ENCODE measurements at regions not wholly inside any gene's neighbourhood (a gene's known extent, or its start where the extent isn't known, plus 50 kb on each side); places are given as distances from the start of the nearest gene placed in this dataset.

DNA sequence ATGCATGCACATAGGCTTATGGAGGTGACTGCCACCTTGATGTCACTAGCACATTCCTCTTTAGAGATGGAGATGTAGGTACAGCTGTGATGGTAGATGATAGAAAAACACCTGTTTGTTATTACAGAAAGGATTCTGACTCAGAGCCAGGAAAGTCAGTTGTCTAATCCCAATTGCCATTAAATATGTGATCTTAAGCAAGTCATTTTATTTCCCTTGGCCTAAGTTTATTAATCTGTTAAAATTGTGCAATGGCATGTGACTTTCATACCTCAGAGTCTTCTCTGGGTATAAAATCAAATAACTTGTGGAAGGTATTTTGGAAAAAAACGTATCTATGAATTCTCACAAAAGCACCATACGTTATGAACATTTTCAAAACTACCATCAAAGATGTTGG, 123.9 kb upstream of the BET1 start:
- Histone ChIP-seq H3K9me3 (ENCODE audit: control insufficient read depth in 2 of 2, insufficient read depth in 1 of 2, low read length in 1 of 2) (no peaks in the 10 kb centered on the region), H3K4me1 (ENCODE audit: control insufficient read depth in 2 of 2, insufficient read depth in 2 of 2, low read length in 2 of 2) (no peaks in the 10 kb centered on the region), H3K27me3 (ENCODE audit: control insufficient read depth in 2 of 2, insufficient read depth in 1 of 2, low read length in 1 of 2) (no peaks in the 10 kb centered on the region), H3K4me3 (ENCODE audit: low read length in 2 of 2) (no peak overlapping the region), H3K27ac (ENCODE audit: low read depth in 1 of 2, low read length in 1 of 2) (no peak overlapping the region), H3K36me3 (ENCODE audit: control insufficient read depth in 2 of 2, insufficient read depth in 2 of 2, low read length in 1 of 2) (no peaks in the 10 kb centered on the region)
- 70% methylated on average over 2 of the region's 2 CpGs for WGBS
- DNase-seq (ENCODE audit: low read depth in 6 of 9, low spot score in 9 of 9) = no peak

DNA sequence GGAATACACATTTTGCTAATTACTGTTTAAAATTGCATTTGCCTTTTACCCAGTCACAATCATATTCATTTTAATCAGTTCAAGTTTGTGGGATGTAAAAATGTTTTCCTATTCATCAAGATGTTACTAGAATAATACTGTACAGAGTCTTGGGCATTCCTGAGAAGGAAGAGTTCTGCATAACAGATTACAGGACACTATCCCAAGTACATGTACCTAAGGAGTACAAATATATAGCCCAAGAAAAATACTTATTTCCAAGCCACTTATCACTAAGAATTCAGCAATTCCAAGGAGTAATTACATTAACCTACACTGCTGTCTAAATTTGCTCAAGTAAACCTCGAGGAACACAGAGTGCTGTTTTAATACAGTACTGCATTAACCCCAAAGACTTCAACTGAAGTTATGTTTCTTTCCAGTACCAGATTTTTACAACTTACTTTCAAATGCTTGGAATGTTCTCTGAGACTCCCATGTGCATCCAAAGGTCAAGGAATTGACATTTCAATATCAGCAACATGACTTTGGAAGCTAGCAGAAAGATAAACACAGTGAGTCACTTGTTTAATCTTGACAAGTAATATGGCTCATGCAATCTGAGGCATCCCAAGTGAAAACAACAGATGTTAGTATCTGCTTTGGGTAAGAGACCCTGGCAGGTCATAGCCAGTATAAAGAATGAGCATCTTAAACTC, 125.4 kb upstream of the BET1 start:
- Histone ChIP-seq H3K36me3 (ENCODE audit: control insufficient read depth in 2 of 2, insufficient read depth in 2 of 2, low read length in 1 of 2) (no peaks in the 10 kb centered on the region), H3K27ac (ENCODE audit: low read depth in 1 of 2, low read length in 1 of 2) (no peak overlapping the region), H3K4me3 (ENCODE audit: low read length in 2 of 2) (no peak overlapping the region), H3K4me1 (ENCODE audit: control insufficient read depth in 2 of 2, insufficient read depth in 2 of 2, low read length in 2 of 2) (no peaks in the 10 kb centered on the region), H3K9me3 (ENCODE audit: control insufficient read depth in 2 of 2, insufficient read depth in 1 of 2, low read length in 1 of 2) (no peaks in the 10 kb centered on the region), H3K27me3 (ENCODE audit: control insufficient read depth in 2 of 2, insufficient read depth in 1 of 2, low read length in 1 of 2) (no peaks in the 10 kb centered on the region)
- DNase-seq (ENCODE audit: low read depth in 6 of 9, low spot score in 9 of 9) = no peak
- 88% methylated on average over 1 of the region's 1 CpG for WGBS

- WGBS = 98% methylated on average over 3 of the region's 3 CpGs
- Histone ChIP-seq H3K27me3 (ENCODE audit: control insufficient read depth in 2 of 2, insufficient read depth in 1 of 2, low read length in 1 of 2) (no peaks in the 10 kb centered on the region), H3K4me3 (ENCODE audit: low read length in 2 of 2) (no peak overlapping the region), H3K36me3 (ENCODE audit: control insufficient read depth in 2 of 2, insufficient read depth in 2 of 2, low read length in 1 of 2) (no peaks in the 10 kb centered on the region), H3K9me3 (ENCODE audit: control insufficient read depth in 2 of 2, insufficient read depth in 1 of 2, low read length in 1 of 2) (no peaks in the 10 kb centered on the region), H3K4me1 (ENCODE audit: control insufficient read depth in 2 of 2, insufficient read depth in 2 of 2, low read length in 2 of 2) (no peaks in the 10 kb centered on the region), H3K27ac (ENCODE audit: low read depth in 1 of 2, low read length in 1 of 2) (no peak overlapping the region)
- no peak for DNase-seq (ENCODE audit: low read depth in 6 of 9, low spot score in 9 of 9)
Measured at GRCh38 chr7:94130716-94131115, 126.6 kb upstream of the BET1 start.

DNA sequence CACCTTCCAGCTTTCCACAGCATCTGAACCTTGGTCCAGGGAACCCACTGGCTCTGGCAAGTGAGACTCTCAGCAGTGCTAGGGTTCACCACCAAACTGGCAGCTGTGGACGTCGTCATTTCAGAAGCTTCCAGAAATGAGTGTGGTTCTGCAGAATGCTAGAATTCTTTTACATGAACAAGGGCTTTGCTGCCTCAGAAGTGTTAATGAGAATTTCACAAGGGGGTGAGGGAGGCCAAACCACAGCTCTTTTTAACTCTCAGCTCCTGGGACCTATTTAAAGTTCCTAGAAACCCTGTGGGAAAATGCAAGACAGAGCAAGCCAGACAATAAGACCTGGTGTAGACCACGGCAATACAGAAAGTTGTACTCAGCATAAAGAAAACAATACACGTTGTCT, 129.3 kb upstream of the BET1 start:
- no peaks in the 10 kb centered on the region for H3K4me1 ChIP-seq (ENCODE audit: control insufficient read depth in 2 of 2, insufficient read depth in 2 of 2, low read length in 2 of 2)
- H3K9me3 ChIP-seq (ENCODE audit: control insufficient read depth in 2 of 2, insufficient read depth in 1 of 2, low read length in 1 of 2) = no peaks in the 10 kb centered on the region
- no peaks in the 10 kb centered on the region for H3K27me3 ChIP-seq (ENCODE audit: control insufficient read depth in 2 of 2, insufficient read depth in 1 of 2, low read length in 1 of 2)
- no peak for DNase-seq (ENCODE audit: low read depth in 6 of 9, low spot score in 9 of 9)
- 68% methylated on average over 4 of the region's 4 CpGs for WGBS
- no peaks in the 10 kb centered on the region for H3K36me3 ChIP-seq (ENCODE audit: control insufficient read depth in 2 of 2, insufficient read depth in 2 of 2, low read length in 1 of 2)
- no peak overlapping the region for H3K27ac ChIP-seq (ENCODE audit: low read depth in 1 of 2, low read length in 1 of 2)
- H3K4me3 ChIP-seq (ENCODE audit: low read length in 2 of 2) = no peak overlapping the region

GRCh38 chr7:94135180-94135579, 131.0 kb upstream of the BET1 start:
- Histone ChIP-seq H3K36me3 (ENCODE audit: control insufficient read depth in 2 of 2, insufficient read depth in 2 of 2, low read length in 1 of 2) (no peaks in the 10 kb centered on the region), H3K27ac (ENCODE audit: low read depth in 1 of 2, low read length in 1 of 2) (no peak overlapping the region), H3K9me3 (ENCODE audit: control insufficient read depth in 2 of 2, insufficient read depth in 1 of 2, low read length in 1 of 2) (no peaks in the 10 kb centered on the region), H3K4me3 (ENCODE audit: low read length in 2 of 2) (no peak overlapping the region), H3K4me1 (ENCODE audit: control insufficient read depth in 2 of 2, insufficient read depth in 2 of 2, low read length in 2 of 2) (no peaks in the 10 kb centered on the region), H3K27me3 (ENCODE audit: control insufficient read depth in 2 of 2, insufficient read depth in 1 of 2, low read length in 1 of 2) (no peaks in the 10 kb centered on the region)
- WGBS = 89% methylated on average over 1 of the region's 1 CpG
- DNase-seq (ENCODE audit: low read depth in 6 of 9, low spot score in 9 of 9) = no peak

GRCh38 chr7:94142281-94142680, 138.1 kb upstream of the BET1 start:
- no peak for DNase-seq (ENCODE audit: low read depth in 6 of 9, low spot score in 9 of 9)
- Histone ChIP-seq H3K36me3 (ENCODE audit: control insufficient read depth in 2 of 2, insufficient read depth in 2 of 2, low read length in 1 of 2) (no peaks in the 10 kb centered on the region), H3K9me3 (ENCODE audit: control insufficient read depth in 2 of 2, insufficient read depth in 1 of 2, low read length in 1 of 2) (no peaks in the 10 kb centered on the region), H3K4me1 (ENCODE audit: control insufficient read depth in 2 of 2, insufficient read depth in 2 of 2, low read length in 2 of 2) (no peaks in the 10 kb centered on the region), H3K27ac (ENCODE audit: low read depth in 1 of 2, low read length in 1 of 2) (no peak overlapping the region), H3K4me3 (ENCODE audit: low read length in 2 of 2) (no peak overlapping the region), H3K27me3 (ENCODE audit: control insufficient read depth in 2 of 2, insufficient read depth in 1 of 2, low read length in 1 of 2) (no peaks in the 10 kb centered on the region)
- WGBS = 83% methylated on average over 2 of the region's 2 CpGs

- no peak for DNase-seq (ENCODE audit: low read depth in 6 of 9, low spot score in 9 of 9)
- Histone ChIP-seq H3K4me1 (ENCODE audit: control insufficient read depth in 2 of 2, insufficient read depth in 2 of 2, low read length in 2 of 2) (no peaks in the 10 kb centered on the region), H3K27ac (ENCODE audit: low read depth in 1 of 2, low read length in 1 of 2) (no peak overlapping the region), H3K9me3 (ENCODE audit: control insufficient read depth in 2 of 2, insufficient read depth in 1 of 2, low read length in 1 of 2) (no peaks in the 10 kb centered on the region), H3K27me3 (ENCODE audit: control insufficient read depth in 2 of 2, insufficient read depth in 1 of 2, low read length in 1 of 2) (no peaks in the 10 kb centered on the region), H3K4me3 (ENCODE audit: low read length in 2 of 2) (no peak overlapping the region), H3K36me3 (ENCODE audit: control insufficient read depth in 2 of 2, insufficient read depth in 2 of 2, low read length in 1 of 2) (no peaks in the 10 kb centered on the region)
- WGBS = 94% methylated on average over 2 of the region's 2 CpGs
Measured at GRCh38 chr7:94145602-94146001, 141.4 kb upstream of the BET1 start.

DNA sequence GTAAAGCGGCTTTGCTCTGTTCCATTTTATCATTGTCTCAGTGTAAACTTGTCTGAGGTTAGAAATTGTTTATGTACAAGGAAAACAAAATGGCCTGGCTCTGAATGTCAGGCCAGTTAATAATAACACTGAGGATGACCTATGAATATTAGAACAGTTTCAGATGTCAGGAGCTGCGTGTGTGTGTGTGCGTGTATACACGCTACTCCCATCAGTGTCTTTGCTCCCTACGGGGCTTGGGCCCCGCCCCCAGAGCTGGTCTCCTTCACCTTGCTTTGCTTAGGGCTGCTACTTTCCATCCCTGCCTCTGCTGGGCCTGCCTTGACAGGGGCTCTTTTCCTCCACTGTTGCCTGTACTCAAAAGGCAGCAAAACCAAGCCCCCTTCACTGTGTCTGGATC, 142.3 kb upstream of the BET1 start:
- Histone ChIP-seq H3K27me3 (ENCODE audit: control insufficient read depth in 2 of 2, insufficient read depth in 1 of 2, low read length in 1 of 2) (no peaks in the 10 kb centered on the region), H3K9me3 (ENCODE audit: control insufficient read depth in 2 of 2, insufficient read depth in 1 of 2, low read length in 1 of 2) (no peaks in the 10 kb centered on the region), H3K4me1 (ENCODE audit: control insufficient read depth in 2 of 2, insufficient read depth in 2 of 2, low read length in 2 of 2) (no peaks in the 10 kb centered on the region), H3K36me3 (ENCODE audit: control insufficient read depth in 2 of 2, insufficient read depth in 2 of 2, low read length in 1 of 2) (no peaks in the 10 kb centered on the region), H3K4me3 (ENCODE audit: low read length in 2 of 2) (no peak overlapping the region), H3K27ac (ENCODE audit: low read depth in 1 of 2, low read length in 1 of 2) (no peak overlapping the region)
- 98% methylated on average over 6 of the region's 6 CpGs for WGBS
- no peak for DNase-seq (ENCODE audit: low read depth in 6 of 9, low spot score in 9 of 9)

GRCh38 chr7:94149789-94150545, 145.8 kb upstream of the BET1 start:
- H3K36me3 ChIP-seq (ENCODE audit: control insufficient read depth in 2 of 2, insufficient read depth in 2 of 2, low read length in 1 of 2) = no peaks in the 10 kb centered on the region
- no peaks in the 10 kb centered on the region for H3K27me3 ChIP-seq (ENCODE audit: control insufficient read depth in 2 of 2, insufficient read depth in 1 of 2, low read length in 1 of 2)
- no peaks in the 10 kb centered on the region for H3K9me3 ChIP-seq (ENCODE audit: control insufficient read depth in 2 of 2, insufficient read depth in 1 of 2, low read length in 1 of 2)
- H3K4me3 ChIP-seq (ENCODE audit: low read length in 2 of 2) = no peak overlapping the region
- H3K4me1 ChIP-seq (ENCODE audit: control insufficient read depth in 2 of 2, insufficient read depth in 2 of 2, low read length in 2 of 2) = no peaks in the 10 kb centered on the region
- DNase-seq (ENCODE audit: low read depth in 6 of 9, low spot score in 9 of 9) = no peak
- no peak overlapping the region for H3K27ac ChIP-seq (ENCODE audit: low read depth in 1 of 2, low read length in 1 of 2)
- WGBS = 90% methylated on average over 5 of the region's 5 CpGs

All from thymus (tissue), 11 donors.